CD4-positive, alpha-beta T cell treated with Interleukin-17A for 1 hour (primary cell): ENCODE measurements at regions not wholly inside any gene's neighbourhood (a gene's known extent, or its start where the extent isn't known, plus 50 kb on each side); places are given as distances from the start of the nearest gene placed in this dataset.

Experiments used
- DNase-seq: peaks from one replicate; pipeline ENCODE4 v3.0.0-alpha.2; 2020

DNA sequence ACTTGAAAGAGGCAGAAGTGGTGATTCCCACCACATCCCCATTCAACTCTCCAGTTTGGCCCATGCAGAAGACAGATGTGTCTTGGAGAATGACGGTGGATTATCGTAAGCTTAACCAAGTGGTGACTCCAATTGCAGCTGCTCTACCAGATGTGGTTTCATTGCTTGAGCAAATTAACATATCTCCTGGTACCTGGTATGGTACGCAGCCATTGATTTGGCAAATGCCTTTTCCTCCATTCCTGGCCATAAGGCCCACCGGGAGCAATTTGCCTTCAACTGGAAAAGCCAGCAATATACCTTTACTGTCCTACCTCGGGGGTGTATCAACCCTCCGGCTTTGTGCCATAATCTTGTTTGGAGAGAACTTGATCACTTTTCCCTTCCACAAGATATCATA lies 411.5 kb upstream of the SMIM21 start:
- DNase-seq: no peak

DNA sequence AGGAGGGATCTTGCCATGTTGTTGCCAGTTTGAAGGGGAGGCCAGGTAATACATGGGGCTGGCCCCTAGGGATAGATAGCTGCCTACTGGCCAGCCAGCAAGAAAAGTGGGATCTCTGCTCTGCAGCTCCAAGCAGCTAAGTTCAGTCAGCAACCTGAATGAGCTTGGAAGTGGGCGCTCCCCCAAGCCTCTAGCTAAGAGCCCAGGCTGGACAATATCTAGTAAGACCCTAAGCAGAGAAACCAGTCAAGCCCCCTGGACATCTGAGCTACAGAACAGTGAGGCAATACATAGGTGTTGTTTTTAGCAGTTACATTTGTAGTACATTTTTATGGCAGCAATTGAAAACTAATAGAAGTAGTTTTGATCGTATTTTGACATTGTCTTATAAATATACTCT lies 409.8 kb upstream of the SMIM21 start:
- DNase-seq: no peak

- DNase-seq: no peak
Observed at GRCh38 chr18:75836516-75836915, 409.0 kb upstream of the SMIM21 start.

DNA sequence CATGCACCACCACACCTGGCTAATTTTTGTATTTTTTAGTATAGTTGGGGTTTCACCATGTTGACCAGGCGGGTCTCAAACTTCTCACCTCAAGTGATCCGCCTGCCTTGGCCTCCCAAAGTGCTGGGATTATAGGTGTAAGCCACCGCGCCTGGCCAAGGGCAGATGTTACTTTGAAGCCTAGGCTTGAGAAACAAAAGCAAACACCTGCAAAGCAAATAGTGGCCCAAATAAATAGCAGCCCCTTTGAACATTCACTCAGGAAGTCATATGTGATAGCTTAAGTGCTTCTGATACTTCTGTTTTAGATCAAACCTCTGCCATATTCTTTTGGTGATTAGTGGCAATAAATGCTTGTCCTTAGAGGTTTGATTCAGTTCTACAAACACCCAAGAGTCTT lies 404.5 kb upstream of the SMIM21 start:
- no peak for DNase-seq

- no peak for DNase-seq
Observed at GRCh38 chr18:75830828-75831227, 403.3 kb upstream of the SMIM21 start.

GRCh38 chr18:75829091-75829490 lies 401.6 kb upstream of the SMIM21 start:
- no peak for DNase-seq

GRCh38 chr18:75828379-75828778 lies 400.9 kb upstream of the SMIM21 start:
- no peak for DNase-seq

- DNase-seq: no peak
Observed at GRCh38 chr18:75827751-75828287, 400.3 kb upstream of the SMIM21 start.

DNA sequence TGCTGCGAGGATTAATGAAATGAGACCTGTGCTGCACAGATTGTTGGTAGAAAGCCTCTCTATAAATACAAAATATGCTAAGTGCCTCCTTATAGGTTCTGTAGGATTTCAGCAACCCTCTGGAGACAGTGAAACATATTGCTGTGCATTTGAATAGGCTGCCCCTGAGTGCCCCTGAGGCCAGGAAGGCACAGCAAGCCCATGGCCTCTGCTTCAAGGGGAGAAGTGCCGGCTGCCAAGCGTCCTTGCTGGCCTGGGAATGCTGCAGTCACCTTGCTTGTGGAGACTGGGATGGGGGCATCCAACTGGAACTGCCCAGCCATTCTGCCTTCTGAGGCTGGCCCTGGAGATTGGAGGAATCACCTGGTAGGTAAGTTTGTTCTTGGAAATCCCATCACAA lies 397.2 kb upstream of the SMIM21 start:
- no peak for DNase-seq

DNA sequence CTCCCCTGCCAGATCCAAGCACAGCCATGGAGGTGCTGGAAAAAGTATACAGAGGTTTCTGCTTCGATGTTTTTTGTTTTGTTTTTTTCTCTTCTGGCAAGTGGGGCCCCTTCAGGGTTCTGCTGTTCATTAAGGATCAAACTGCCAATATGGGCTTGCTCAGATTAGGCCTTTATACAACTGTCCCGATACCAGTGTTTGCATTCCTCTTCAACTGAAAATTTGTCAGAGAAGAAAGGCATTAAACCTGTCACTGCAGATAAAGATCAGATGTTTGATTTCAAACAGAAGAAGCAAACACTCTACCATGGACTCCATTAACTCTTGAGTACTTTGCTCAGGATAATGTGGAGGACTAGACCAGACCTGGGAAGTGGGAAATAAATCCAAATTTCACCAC lies 396.0 kb upstream of the SMIM21 start:
- no peak for DNase-seq

- no peak for DNase-seq
Observed at GRCh38 chr18:75818383-75818782, 390.9 kb upstream of the SMIM21 start.

- DNase-seq: no peak
Observed at GRCh38 chr18:75815767-75816166, 388.3 kb upstream of the SMIM21 start.

GRCh38 chr18:75812761-75813160 lies 385.3 kb upstream of the SMIM21 start:
- DNase-seq: no peak

DNA sequence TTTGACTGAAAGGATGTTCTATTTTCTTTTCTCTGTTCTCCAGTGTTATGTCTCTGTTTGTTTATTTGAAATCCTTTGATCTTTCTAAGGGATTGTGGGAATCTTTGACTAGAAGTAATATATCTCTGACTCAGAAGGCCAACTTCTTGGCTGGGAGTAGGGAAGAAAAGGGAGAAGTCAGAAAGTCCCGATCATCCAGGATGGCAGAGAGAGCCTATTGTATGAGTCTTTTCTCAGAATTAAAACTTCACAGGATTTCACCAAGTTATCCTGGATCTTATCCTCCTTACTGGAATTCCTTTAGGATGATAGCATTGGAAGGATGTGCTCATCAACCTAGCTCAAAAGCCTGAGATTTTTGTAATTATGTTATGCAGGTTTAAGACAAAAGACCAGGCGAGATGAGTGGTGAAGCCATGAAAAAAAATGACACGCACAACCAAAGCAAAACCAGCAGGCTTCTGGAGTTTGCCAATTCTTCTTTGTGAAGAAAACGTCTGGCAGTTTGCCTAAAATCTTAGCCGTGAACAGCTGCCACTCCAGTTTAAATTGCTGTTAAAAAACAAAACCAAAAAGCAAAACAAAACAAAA lies 383.6 kb upstream of the SMIM21 start:
- no peak for DNase-seq

GRCh38 chr18:75810516-75810915 lies 383.0 kb upstream of the SMIM21 start:
- no peak for DNase-seq

DNA sequence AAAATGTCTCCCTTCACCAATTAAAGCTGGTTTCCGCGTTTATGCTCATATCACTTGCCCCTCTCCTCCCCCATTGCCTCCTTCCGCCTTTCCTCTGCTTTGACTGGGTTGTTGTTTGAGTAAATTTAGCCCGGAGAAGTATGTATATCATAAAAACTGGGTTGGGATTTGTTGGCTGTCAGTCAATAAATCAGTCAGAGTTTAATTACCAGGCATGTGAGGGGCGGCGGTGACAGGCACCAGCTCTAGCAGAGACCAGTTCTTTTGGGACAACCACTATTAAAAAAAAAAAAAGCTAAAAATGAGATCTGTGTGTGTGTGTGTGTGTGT lies 382.4 kb upstream of the SMIM21 start:
- no peak for DNase-seq

DNA sequence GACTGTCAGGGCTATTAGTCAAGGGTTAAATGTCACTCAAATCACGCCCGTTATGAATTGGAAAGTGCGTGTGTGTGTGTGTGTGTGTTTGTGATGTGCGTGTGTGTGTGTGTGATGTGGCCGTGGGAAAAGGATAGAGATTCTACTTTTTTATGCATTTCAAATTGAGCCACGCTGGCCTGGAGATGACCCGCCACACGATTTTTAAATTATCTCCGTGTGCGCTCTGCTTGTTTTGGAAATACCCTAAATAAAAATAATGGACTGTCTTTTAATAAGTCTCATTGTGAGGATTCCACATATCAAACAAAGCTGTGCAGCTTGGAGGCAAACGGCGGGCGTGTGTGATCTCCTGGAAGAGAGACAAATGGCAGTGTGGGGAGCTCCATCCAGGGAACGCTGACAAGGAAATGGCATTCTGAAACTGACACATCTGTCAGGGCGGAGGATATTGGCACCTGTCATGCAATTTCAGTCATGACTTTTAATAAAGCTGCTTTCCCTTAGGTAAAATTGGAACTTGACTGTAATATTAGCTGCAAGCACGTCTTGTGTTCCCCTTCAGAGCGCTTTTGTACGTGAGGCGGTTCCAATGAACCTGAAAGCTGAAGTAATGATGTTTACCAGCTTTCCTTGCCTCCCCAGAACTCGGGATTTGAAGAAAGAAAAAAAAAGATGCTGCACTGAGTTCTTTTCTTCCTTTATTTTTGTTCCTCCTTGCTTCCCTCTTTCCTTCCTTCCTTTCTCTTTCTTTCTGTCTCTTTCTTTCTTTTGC lies 381.8 kb upstream of the SMIM21 start:
- DNase-seq: no peak

DNA sequence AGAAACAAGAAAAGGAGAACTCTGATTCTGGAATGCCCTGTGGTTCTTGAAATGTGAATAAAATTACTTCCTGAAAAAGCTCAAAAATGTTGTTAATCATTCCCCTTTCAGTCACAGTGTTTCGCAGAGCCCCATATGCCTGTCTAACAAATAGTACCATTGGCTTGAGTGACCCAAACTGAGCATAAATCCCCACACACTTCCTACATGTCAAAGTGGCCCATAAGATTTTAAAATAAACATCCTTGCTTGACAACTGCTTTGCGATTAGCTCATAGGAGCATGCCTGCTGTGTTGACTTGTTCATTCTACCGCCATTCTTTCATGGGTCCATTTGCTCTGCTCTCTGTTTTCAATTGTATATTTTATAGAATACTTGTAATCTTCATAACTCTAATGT lies 377.8 kb upstream of the SMIM21 start:
- DNase-seq: no peak

DNA sequence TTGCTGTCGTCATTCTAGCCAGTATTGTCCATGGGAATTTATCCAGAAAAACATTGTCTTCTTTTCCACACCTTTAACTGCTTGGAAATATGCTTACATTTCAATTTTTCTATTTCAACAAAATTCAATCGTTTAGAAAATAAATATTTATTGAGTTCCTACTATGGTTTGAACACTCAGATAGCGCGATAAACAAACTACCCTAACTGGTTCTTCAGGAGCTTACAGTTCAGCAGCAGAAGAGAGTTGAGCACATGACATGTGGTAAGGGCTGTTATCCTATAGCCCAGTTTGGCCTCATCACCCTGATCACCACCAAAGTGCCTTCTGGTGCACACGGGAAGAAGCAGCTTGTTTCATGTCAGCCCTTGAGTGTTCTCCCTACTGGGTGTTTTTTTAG lies 375.2 kb upstream of the SMIM21 start:
- DNase-seq: no peak

DNA sequence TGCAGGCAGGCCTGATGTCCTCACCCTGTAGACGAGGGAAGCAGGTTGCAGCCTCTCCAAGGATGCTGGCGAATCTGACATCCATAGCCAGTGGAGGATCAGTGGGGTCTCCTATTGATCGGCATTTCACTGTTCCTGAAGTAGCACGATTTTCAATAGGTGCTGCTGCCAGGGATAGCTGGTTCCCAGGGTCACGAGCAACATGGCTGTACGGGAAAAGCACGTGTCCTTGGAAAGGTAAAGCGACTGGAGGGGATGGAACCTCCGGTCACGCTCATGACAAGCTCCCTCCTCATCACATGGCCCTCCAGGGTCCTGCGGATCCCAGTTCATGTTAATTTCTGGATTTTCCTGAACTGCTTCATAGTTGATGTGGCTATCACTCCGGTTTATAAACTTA lies 373.7 kb upstream of the SMIM21 start:
- no peak for DNase-seq

GRCh38 chr18:75800331-75800648 lies 372.8 kb upstream of the SMIM21 start:
- DNase-seq: no peak

- no peak for DNase-seq
Observed at GRCh38 chr18:75799449-75800330, 372.2 kb upstream of the SMIM21 start.

DNA sequence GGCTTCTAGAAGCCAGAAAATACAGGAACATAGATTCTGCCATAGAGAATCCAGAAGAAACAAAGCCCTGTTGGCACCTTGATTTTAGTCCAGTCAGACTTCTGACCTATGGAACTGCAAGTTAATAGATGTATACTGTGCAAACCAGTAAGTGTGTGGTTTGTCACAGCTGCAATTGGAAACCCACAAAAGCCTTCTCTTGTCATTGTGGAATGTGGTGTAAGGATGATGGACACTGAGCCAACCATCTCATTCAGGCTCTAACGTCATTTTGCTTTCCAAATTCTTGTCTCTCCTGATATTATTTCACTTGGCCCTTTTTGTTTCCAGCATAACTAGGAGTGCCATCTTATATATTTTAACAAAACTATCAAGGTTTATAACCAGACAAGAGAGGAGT lies 369.5 kb upstream of the SMIM21 start:
- DNase-seq: no peak

DNA sequence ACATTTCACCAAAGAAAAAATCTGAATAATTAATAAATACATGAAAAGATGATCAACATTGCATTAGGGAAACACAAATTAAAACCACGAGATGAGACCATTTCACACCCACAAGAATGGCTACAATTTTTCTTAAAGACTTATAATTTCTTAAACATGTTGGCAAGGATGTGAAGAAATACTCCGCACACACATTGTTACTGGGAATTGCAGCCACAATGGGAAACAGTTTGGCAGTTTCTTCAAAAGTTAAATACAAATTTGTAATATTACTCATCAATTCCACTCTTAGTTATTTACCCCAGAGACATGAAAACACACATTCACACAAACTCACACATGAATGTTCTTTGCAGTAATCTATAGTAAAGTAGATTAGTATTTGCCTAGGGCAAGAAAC lies 363.3 kb upstream of the SMIM21 start:
- no peak for DNase-seq
